Stimulated activated CD8-positive, alpha-beta memory T cell treated with anti-CD3 and anti-CD28 coated beads, Interleukin-15, amount 100 ng/mL, for 48 hours (primary cell): ENCODE measurements at regions not wholly inside any gene's neighbourhood (a gene's known extent, or its start where the extent isn't known, plus 50 kb on each side); places are given as distances from the start of the nearest gene placed in this dataset.
"Not testable (repeated sequence)": the region's sequence is repeated elsewhere in the genome, so short reads cannot be mapped to it uniquely, and the experiment has no call there.

ENCODE experiments used
- DNase-seq, 2 donors: peaks; one replicate each; pipeline ENCODE4 v3.0.0-alpha.2; 2020; ENCODE audit warnings: low read depth in 2 of 2

- DNase-seq, result no peak
Measured at GRCh38 chr11:88061111-88061510, 114.1 kb downstream of the RAB38 start.

DNA sequence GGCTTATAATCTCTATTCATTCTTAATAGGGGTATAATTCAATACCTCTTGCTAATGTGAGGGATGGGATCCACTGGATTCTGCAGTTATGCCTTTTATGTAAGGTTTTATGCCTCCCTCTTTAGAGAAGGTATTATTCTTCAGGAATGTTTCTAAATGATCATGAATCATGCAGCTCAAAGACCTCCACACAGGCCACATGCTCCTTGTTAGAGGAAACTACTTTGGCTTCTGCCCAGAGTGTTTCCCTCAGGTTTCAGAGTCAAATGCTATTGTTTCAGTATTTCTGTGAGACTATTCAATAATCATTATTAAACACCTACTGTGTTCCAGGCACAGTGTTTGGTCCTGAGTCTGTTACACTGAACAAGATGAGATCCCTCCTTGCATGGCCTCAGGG, 115.9 kb downstream of the RAB38 start:
- DNase-seq, result no peak

DNA sequence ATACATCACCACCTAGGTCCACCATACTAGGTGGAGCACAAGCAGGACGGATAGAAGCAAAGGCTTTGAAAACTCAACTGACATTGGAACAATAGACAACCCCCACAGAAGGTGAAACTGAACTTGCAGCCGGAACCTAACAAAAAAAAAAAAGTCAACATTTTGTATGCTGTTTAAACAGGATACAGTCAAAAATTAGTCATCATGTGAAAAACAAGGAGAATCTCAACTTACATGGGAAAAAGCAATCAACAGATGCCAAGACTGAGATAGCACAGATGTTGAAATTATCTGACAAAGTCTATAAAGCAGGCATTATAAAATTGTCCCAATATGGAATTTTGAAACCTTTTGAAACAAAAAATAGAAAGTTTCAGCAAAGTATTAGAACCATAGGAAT, 123.8 kb downstream of the RAB38 start:
- no peak for DNase-seq

GRCh38 chr11:88050247-88050646, 125.0 kb downstream of the RAB38 start:
- no peak for DNase-seq

DNA sequence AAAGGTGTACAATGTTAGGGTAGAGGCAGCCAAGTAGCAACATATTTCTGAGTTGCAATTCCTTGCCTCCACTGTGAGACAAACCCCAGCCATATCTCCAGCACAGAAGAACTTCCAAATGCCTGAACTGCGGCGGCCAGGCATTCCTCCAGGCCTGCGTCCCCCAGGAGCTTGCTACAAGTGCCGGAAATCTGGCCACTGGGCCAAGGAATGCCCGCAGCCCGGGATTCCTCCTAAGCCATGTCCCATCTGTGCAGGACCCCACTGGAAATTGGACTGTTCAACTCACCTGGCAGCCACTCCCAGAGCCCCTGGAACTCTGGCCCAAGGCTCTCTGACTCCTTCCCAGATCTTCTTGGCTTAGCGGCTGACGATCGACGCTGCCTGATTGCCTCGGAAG, 130.0 kb downstream of the RAB38 start:
- not testable (repeated sequence) for DNase-seq

DNA sequence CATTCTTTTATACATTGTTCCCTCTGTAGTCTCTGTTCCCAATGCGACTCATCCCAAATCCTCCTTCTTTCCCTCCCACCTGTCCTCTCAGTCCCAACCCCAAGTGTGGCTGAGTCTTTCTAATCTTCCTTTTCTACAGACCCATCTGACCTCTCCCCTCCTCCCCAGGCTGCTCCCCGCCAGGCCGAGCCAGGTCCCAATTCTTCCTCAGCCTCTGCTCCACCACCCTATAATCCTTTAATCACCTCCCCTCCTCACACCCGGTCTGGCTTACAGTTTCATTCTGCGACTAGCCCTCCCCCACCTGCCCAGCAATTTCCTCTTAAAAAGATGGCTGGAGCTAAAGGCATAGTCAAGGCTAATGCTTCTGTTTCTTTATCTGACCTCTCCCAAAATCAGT, 130.6 kb downstream of the RAB38 start:
- not testable (repeated sequence) for DNase-seq

DNA sequence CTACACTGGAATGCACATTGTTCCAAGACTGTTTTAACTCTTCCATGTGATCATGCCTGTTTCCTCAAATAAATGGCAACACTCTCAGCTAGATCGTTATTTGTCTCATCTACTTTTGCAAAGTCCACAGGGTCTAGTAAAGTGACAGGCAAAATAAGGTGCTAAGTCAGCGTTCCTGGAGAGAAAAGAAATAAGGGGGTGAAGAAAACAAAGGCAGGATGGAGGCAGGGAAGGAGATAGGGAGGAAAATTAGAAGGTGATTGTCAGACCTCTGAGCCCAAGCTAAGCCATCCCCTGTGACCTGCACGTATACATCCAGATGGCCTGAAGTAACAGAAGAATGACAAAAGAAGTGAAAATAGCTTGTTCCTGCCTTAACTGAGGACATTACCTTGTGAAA, 132.1 kb downstream of the RAB38 start:
- DNase-seq, result no peak

DNA sequence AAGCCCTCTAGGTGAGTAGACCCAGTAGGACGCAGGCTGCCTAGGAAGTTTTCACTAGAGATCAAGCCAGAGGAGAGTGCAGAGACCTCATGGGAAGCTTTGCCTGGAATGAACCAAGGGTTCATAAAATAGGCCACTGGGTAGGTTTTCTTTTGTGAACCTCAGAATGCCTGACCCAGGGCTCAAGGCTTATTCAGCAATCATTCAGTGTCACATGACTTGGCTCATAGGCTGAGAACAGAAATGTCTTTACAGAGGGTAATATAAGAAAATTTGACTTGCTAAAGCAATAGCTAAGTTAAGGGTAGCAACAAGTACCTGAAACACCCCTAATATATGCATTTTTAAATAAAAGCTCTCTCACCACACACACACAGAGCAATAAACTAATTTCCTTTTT, 132.6 kb downstream of the RAB38 start:
- no peak for DNase-seq

GRCh38 chr11:88042238-88042637, 133.0 kb downstream of the RAB38 start:
- no peak for DNase-seq

GRCh38 chr11:88041679-88042078, 133.6 kb downstream of the RAB38 start:
- no peak for DNase-seq

DNA sequence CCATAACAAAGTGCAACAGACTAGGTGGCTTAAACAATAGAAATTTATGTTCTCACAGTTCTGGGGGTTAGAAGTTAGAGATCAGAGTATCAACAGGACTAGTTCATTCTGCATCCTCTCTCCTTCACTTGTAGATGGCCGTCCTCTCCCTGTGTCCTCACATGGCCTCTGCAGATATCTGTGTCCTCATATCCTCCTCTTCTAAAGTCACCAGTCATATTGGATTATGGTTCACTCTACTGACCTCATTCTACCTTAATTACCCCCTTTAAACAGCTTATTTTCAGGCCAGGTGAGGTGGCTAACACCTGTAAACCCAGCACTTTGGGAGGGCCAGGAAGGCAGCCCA, 135.1 kb downstream of the RAB38 start:
- no peak for DNase-seq

DNA sequence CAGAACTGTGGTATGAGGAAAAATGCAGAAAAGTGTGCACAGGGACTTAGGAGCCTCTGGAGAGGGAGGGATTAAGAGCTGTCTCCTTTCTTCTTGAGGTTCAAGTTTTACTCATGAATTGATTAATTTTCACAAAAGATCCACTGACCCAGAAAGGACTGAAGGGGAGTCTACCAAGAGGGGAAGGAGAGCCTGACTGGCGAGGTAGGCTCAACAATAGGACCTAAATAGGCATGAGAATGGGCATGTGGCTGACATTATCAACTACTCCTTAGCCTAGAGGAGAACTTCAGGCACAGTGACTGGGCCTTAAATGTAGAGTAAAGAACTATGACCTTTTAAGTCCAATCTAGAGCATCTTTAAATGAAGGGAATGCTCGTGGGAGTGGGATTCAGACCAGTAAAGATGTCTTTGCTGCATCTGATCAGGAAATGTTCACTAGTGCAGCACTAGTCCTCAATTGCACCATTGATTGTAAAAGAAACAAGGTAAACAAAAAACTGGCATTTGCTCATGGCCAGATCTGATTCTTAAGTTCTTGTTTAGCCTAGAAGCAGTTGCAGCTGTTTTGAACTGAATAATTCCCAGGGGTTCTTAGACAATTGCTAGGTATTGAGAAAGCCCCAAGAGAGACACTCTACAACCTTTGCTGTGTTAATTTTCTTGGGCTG, 135.6 kb downstream of the RAB38 start:
- no peak for DNase-seq

GRCh38 chr11:88038063-88038462, 137.2 kb downstream of the RAB38 start:
- no peak for DNase-seq

DNA sequence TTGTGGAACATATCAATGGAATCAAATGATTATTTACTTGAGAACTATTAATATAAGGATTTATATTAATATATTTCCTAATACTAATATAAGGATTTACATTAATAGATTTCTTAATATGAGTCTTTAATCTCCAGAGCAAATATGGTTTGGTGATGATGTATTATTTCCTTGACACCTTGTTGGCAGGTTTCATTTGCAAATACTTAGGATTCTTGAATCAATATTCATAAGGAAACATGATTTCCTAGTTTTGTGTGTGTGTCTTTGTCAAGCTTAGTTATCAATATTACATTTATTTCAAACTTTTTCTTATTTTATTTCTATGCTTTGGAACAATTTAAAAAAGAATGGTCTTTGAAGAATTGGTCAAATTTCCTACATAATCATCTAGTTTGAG, 138.5 kb downstream of the RAB38 start:
- DNase-seq, result no peak

DNA sequence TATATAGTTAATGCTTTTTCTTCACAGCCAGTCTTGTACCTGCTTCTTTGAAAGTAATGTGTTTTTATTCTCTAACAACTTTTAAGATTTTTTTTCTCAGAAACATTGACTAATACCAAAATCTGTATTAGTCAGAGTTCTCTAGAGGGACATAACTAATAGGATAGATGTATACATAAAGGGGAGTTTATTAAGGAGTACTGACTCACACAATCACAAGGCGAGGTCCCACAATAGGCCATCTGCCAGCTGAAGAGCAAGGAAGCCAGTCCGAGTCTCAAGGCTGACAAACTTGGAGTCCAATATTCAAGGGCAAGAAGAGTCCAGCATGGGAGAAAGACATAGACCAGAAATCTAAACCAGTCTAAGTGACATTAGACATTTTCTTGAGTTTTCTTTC, 140.0 kb downstream of the RAB38 start:
- no peak for DNase-seq

DNA sequence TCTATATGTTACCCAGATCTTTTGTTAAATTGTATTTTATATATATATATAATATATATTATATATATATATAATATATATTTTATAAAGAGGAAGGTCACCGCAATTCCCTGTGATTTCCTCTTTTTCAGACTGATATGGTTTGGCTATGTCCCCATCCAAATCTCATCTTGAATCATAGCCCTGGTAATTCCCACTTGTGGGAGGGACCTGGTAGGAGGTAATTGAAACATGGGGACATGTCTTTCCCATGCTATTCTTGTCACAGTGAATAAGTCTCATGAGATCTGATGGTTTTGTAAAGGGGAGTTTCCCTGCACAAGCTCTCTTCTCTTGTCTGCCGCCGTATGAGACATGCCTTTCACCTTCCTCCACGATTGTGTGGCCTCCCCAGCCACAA, 157.6 kb downstream of the RAB38 start:
- no peak for DNase-seq

GRCh38 chr11:88016392-88017170, 158.7 kb downstream of the RAB38 start:
- peak; percentile 12 to 13 for DNase-seq

GRCh38 chr11:88015170-88015569, 160.1 kb downstream of the RAB38 start:
- no peak for DNase-seq

- DNase-seq, result no peak
Measured at GRCh38 chr11:88013508-88014065, 161.7 kb downstream of the RAB38 start.

DNA sequence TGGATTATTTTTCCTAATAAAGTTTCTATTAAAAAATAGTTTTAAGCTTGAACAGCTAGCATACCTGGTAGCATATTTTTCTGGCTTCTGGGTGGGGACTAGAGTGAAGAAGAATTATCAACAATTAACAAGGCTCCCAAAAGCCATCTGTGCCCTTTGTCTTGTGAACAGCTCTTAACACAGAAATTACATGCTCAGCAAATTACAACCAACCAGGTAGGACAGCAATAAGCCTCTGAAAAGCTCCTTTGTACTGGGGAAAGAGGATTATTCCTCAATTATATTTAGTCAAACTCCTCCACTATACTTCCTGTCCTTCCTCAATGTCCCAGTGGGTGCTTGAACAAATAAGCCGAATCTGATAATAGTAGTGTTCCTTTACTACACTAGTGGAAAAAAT, 162.8 kb downstream of the RAB38 start:
- no peak for DNase-seq

DNA sequence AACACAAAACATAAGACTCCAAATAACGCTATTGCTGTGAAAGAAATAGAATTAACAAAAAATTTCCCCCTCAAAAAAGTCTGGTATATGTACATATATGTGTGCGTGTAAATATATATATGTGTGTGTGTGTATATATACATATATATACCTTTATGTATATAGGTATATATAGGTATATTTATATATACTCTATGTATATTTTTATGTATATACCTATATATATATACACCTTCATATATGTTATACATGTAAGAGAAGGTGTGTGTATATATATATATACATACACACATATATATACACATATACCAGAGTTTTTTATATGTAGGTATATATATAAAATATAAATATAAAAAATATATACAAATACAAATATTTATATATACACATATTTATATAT, 199.2 kb downstream of the RAB38 start:
- no peak for DNase-seq

GRCh38 chr11:87974797-87975196, 200.4 kb downstream of the RAB38 start:
- DNase-seq, result no peak

GRCh38 chr11:87972133-87972532, 203.1 kb downstream of the RAB38 start:
- DNase-seq, result no peak
